Suprapubic skin (tissue), 4 donors: ENCODE measurements at regions not wholly inside any gene's neighbourhood (a gene's known extent, or its start where the extent isn't known, plus 50 kb on each side); places are given as distances from the start of the nearest gene placed in this dataset.

ENCODE experiments used
- CTCF ChIP-seq, 2 donors: fragments of 200-600 bp in 1 of 2; fragments of 450-650 bp in 1 of 2; sonication (generic) in 1 of 2; IDR thresholded peaks; one replicate each; pipeline ENCODE4 v1.5.1; 2016 to 2019; ENCODE audit warnings: antibody characterized with exemption in 2 of 2, mild to moderate bottlenecking in 1 of 2, moderate library complexity in 1 of 2
- EP300 ChIP-seq: sonication (generic); formaldehyde crosslinking; IDR thresholded peaks from one replicate; pipeline ENCODE4 v1.6.1; 2017; ENCODE audit warnings: antibody characterized with exemption
- POLR2A ChIP-seq, 2 donors: fragments of 450-650 bp; IDR thresholded peaks; one replicate each; pipeline ENCODE4 v1.6.1; 2017; ENCODE audit warnings: antibody characterized with exemption in 2 of 2, mild to moderate bottlenecking in 2 of 2, moderate library complexity in 2 of 2
- POLR2AphosphoS5 ChIP-seq, 3 donors: sonication (generic); formaldehyde crosslinking; IDR thresholded peaks; one replicate each; pipeline ENCODE4 v1.6.1; 2017; ENCODE audit warnings: antibody characterized with exemption in 3 of 3

GRCh38 chr2:129711816-129712675 is 267.4 kb upstream of the RAB6C start:
- TF ChIP-seq CTCF (IDR thresholded peaks at IDR 0.05) (no peak), POLR2A (IDR thresholded peaks at IDR 0.05) (no peak), POLR2AphosphoS5 (IDR thresholded peaks at IDR 0.05) (no peak), EP300 (no peak)
